Activated T-cell treated with anti-CD3 and anti-CD28 coated beads for 24 hours (primary cell): ENCODE measurements at regions not wholly inside any gene's neighbourhood (a gene's known extent, or its start where the extent isn't known, plus 50 kb on each side); places are given as distances from the start of the nearest gene placed in this dataset.

Source experiments
- DNase-seq: peaks from one replicate; pipeline ENCODE4 v3.0.0-alpha.2; 2020; ENCODE audit warnings: low read depth

DNA sequence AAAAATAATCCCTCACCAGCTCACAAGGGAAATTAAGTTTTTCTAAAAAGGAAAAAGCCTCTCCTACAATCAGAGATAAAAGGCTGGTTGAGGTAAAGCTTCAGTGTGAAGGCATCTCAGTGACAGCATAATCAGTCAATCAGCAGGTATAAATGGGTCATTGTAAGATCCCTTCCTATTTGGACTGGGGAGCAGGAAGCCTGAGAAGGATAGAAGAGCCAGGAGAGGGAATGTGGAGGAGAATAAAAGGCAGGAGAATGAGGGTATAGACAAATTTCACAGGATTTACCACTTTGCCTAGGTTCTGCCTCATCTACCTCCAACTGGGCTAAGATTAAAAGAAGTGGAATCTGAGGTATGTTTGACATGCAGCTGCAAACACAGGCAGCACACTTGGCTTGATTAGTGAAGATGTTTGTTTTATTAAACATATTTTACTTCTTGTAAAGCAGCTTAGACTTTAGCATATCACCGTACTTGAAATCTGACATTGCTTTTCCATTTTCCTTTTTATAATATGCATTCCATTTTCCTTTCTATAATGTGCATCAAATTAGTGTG lies 479.1 kb upstream of the USP15 start:
- DNase-seq, result no peak

DNA sequence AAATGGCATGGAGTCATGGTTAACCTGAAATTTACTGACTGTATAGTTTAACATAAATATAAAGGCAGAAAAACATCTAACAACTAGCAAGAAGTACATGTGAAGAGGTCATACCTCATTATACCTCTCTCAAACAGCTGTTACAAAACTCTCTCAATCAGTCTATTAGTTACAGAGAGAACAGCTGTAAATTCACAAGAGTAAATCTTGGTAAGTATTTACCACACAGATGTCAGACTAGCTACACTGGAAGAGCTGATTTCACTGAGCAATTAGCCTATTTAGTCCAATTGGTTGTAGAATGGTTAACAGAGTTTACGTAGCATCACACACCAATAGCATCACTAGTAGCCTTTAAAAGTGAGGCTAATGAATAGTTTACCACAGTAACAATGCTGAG lies 463.4 kb upstream of the USP15 start:
- DNase-seq, result no peak

GRCh38 chr12:61797266-61797665 lies 462.9 kb upstream of the USP15 start:
- DNase-seq, result no peak

GRCh38 chr12:61798778-61799177 lies 461.4 kb upstream of the USP15 start:
- no peak for DNase-seq

DNA sequence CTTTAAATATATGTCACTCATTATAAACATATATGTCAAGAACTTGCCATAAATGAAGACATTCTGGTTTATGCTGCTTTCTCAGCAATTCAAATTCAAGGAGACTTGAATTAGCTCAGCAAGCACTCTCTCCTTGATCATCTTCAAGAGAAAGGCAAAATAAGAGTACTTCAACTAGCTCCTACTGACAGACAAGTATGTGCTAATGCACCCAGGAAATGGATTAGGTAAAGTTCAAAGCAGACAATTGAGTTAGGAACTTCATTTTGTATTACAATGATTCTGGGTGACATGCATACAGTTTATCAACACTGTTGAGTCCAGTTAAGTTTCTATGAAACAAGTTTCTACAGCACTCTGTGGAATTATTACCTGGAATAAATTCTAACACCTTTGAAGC lies 455.9 kb upstream of the USP15 start:
- DNase-seq, result no peak

GRCh38 chr12:61808856-61809255 lies 451.3 kb upstream of the USP15 start:
- DNase-seq, result no peak

DNA sequence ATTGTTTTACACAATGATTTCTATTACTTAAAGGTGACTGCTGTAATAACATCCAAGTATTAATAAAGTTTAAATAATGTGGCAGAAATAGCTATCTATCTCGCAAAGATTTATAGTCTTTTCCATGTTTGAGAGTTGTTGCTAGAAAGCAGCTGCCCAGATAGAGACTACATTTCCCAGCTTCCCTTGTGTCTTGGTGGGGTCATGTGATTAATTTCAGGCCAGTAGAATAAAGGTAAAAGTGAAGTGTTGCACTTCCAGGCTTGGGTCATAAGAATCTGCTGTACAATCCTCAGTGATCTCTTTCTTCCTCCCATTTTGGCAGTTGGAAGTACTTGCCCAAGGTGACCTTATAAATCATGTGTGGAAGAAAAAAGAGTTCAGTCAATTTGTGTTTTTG lies 449.7 kb upstream of the USP15 start:
- DNase-seq, result no peak

DNA sequence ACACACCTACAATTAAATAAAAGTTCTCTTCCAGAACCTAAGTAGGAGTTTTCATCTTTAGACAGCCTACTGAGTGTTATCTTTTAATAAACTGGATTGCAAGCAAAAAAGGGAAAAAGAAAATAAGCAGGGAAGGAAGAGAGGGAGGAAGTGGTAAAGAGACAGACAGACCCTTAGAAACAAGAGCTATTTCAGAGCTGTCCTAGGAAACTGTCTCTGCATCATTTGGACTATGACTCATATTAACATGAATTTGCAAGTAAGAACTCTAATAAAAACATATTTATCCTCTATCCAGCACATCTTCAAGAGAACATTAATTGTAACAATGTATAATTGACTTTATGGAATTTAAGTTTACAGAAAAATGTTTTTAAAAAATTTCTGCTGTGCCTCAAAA lies 438.8 kb upstream of the USP15 start:
- DNase-seq, result no peak

DNA sequence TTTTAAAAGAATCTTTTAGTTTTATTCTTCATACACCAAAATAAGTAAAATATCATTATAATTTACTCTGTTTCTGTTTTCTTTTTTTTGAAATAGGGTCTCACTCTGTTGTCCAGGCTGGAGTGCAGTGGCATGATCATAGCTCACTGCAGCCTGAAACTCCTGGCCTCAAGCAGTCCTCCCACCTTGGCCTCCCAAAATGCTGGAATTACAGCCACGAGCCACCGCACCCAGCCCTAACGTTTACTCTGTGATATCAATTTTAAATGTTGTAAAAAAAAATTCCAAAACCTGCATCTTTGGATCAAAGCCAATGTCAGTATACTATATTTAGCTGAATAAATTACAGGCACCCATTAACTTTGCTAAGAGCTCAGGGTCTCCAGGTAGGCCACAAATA lies 437.1 kb upstream of the USP15 start:
- DNase-seq, result no peak

GRCh38 chr12:61846765-61847164 lies 413.4 kb upstream of the USP15 start:
- DNase-seq, result no peak

DNA sequence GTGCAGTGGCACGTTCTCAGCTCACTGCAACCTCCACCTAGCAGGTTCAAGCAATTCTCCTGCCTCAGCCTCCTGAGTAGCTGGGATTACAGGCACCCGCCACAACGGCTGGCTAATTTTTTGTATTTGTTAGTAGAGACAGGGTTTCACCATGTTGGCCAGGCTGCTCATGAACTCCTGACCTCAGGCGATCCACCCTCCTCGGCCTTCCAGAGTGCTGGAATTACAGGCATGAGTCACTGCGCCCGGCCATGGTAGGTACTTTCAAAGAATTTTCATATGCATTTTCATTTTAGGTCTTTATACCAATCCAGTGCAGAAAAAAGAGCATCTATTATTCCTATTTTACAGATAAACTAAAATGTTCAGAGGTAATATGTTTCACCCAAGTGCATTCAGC lies 411.3 kb upstream of the USP15 start:
- no peak for DNase-seq

GRCh38 chr12:61853945-61854344 lies 406.3 kb upstream of the USP15 start:
- no peak for DNase-seq

DNA sequence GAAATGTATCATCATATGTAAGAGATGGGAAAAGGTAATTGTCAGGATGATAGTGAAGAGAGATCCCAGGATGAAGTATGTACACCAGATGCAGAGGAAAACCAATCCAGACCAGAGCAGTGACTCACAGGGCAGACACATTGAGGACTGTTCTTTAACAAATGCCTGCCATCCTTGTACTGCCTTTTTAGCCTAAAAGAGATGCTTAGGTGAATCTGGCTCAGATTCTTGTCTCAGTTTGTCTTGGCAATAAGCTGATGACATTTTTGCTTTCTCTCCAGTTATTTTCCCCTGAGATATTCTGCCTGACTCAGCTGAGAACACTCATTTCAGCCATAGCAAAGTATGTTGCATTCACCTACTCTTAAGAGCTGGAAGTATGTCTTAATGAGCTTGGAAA lies 405.3 kb upstream of the USP15 start:
- DNase-seq, result no peak

GRCh38 chr12:61857968-61858367 lies 402.2 kb upstream of the USP15 start:
- no peak for DNase-seq

- DNase-seq, result no peak
Observed at GRCh38 chr12:61860451-61860850, 399.8 kb upstream of the USP15 start.

- DNase-seq, result no peak
Observed at GRCh38 chr12:61862986-61863385, 397.2 kb upstream of the USP15 start.

GRCh38 chr12:61863811-61864210 lies 396.4 kb upstream of the USP15 start:
- no peak for DNase-seq

DNA sequence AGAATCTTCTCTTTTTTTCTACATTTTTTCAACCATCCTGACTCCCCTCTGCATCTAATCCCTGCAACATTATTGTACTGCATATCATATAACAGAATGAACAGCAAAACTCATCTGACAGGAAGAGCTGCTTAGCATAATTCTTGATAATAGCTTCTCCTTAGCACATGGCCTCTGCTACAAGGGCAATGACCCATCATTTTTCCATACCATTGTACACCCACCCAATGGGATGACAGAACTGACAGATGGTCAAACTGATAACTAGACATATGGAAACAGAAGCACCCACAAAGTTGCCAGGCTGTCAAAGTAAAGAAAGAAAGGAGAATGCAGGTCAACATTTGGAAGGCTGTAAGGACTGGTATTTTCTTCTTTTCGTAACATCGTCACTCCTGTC lies 390.4 kb upstream of the USP15 start:
- DNase-seq, result no peak

DNA sequence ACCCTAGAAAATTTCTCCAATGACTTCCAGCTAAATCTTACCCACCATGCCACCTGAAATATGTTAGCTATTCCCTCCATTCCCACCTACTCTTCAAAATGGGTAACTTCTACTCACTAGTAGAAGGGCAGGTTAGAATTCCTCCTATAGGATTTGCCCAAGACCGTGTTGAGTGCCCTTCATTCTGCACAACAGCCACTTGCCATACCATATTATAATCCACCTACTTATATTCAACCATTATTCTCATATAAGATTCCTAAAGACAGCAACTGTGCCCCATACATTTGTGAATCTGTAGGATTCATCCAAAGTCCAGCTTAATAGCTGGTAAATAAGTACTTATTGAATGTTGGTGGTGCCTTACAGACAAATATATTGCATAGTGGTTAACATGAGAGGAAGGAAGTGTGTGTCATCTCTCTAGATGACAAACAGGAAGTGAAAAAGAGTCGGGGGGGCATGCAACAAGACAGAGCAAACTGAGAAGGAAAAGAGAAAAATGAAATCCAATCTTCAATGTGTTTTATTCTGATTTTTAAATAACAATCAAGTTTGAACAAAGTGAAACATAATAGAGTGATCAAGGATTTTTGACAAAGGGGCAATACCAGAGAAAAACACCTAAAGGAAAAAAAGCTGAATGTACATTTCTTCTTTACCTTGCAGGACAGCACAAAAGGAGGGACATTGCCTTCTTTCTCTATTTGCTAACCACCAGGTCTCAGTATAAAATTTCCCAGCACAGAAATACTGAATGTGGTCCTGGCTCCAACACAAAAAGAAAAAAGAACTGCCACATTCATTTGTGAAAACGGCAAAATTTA lies 389.3 kb upstream of the USP15 start:
- no peak for DNase-seq

DNA sequence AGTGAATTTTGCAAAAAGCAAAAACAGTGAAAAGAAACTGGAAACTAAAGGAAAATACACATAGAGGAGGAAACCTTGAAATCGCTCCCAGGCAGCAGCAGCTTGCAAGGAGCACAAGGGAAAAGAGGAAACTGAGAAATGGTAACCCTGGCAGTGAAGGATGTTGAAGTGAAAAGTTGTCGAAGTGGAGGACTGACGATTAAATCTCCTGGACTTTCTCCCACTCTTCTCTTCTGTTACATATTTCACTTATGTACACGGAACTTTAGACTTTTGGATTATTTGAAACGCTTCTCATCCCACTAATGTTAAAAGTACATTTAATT lies 388.8 kb upstream of the USP15 start:
- no peak for DNase-seq

DNA sequence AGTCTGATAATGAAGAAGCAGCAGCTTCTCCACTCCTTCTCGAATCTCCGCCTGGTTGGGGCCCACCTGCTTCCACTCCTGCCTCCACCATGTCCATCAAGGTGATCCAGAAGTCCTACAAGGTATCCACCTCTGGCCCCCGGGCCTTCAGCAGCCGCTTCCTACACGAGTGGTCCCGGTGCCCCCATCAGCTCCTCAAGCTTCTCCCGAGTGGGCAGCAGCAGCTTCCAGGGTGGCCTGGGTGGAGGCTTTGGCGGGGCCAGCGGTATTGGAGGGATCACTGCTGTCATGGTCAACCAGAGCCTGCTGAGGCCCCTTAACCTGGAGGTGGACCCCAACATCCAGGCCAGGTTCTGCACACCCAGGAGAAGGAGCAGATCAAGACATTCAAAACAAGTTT lies 381.0 kb upstream of the USP15 start:
- DNase-seq, result no peak

- no peak for DNase-seq
Observed at GRCh38 chr12:61880186-61880585, 380.0 kb upstream of the USP15 start.

DNA sequence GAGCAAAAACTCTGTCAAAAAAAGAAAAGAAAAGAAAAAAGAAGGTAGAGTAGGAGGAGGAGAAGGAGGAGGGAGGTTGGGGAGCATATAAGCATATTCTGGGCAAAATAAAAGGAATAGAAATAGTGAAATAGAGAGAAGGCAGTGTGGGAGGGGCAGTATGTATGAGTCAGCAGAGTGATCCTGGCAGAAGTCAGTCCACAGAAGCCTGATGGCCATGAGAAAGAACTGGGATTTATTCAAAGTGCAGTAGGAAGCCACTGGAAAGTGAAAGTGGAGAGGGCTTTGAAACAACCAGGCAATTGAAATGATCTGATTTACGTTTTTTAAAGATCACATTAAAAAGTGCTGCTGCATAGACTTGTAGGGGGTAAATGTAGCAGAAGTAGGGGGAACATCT lies 368.6 kb upstream of the USP15 start:
- no peak for DNase-seq

DNA sequence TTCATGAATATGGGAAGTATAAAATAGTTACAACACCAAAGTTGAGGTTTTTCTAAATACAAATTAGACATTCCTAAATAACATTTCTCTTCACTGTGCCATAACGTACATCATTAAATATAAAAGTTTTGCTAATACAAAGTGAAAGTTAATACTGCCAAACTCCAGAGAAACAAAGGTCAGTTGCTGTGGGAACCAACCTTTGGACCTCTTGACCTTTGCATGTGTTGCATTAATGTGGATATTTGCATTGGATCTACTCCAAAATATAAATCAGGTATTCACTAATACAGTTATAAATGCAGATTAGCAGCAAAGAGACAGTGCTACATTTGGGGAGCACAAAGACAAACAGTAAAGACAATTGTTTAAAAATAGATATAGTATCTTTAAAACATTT lies 366.0 kb upstream of the USP15 start:
- no peak for DNase-seq
